Dedifferentiated amniotic fluid mesenchymal stem cell (primary cell): ENCODE measurements at regions not wholly inside any gene's neighbourhood (a gene's known extent, or its start where the extent isn't known, plus 50 kb on each side); places are given as distances from the start of the nearest gene placed in this dataset.

Experiments used
- DNase-seq: peaks from one replicate; pipeline ENCODE4 v3.0.0-alpha.2; 2016; ENCODE audit errors: extremely low spot score

DNA sequence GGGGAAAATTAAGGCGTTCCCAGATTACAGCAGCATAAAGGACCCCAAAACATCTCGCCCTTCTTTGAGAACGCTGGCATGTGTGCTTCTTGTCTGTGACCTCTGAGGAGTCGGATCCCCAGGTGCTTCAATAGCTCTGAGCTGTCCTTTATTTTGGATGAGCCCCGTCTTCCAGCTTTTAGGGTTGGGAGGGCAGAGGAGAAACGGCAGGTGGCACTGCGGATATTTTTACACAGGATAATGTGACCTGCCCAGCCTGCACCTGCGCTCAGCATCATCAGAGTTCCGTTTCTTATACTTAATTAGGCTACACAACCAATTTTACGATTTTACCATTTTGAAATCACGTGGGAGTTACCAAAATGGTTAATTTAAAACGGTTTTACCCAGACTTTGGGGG lies 147.7 kb upstream of the RPS6KA2 start:
- DNase-seq = no peak

DNA sequence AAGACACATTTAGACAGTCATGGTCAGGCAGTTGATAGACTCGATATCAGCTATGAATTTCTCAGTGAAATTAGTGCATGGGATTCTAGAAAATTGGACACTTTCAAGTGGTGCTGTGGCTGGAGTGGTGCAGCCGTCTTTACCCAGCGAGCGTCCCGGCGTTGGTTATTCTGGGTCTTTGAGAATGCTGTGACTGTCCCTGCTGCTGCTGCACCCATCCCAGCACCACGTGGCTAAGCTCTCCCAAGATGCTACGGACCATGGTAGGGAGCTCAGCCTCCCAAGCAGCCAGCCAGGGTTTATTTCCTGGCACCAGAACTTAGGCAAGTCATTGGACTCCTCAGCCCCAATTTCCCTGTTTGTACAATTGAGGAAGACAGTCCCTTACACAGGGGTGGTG lies 147.2 kb upstream of the RPS6KA2 start:
- no peak for DNase-seq

DNA sequence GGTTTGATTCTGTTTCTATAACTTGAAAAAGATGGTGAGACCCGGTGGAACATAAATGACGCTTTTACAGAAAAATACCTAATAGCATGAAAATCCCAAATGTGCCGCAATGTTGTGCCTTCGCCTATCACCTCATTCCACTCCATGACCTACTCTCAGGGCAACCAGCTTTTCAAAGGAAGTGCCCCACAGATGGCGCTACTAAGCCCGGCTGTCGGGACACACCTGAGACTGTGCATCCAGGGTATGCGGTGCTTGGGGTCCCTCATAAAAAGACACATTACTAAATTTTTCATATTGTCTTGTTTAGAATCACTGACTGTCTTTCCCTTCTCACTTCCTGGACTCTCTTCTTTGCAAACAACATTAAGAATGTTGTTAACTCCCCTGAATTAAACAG lies 145.5 kb upstream of the RPS6KA2 start:
- DNase-seq = no peak

DNA sequence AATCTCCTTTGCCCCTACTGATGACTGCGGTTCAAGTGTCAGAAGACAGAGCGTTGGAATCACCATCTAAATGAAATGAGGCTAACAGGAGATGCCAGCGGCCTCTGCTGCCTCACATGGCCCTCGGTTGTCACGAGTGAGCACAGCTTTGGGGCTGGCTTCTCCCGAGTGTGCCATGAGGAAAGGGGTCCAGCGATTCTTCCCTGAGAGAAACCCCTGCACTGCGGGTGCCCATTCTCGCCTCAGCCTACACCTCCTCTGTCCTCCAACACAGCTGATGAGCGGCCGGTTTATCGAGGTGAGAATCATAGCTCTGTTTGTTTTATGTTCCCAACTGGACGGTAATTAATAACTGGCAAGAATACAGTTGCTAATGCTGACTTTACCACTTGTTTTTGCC lies 144.7 kb upstream of the RPS6KA2 start:
- DNase-seq = no peak

DNA sequence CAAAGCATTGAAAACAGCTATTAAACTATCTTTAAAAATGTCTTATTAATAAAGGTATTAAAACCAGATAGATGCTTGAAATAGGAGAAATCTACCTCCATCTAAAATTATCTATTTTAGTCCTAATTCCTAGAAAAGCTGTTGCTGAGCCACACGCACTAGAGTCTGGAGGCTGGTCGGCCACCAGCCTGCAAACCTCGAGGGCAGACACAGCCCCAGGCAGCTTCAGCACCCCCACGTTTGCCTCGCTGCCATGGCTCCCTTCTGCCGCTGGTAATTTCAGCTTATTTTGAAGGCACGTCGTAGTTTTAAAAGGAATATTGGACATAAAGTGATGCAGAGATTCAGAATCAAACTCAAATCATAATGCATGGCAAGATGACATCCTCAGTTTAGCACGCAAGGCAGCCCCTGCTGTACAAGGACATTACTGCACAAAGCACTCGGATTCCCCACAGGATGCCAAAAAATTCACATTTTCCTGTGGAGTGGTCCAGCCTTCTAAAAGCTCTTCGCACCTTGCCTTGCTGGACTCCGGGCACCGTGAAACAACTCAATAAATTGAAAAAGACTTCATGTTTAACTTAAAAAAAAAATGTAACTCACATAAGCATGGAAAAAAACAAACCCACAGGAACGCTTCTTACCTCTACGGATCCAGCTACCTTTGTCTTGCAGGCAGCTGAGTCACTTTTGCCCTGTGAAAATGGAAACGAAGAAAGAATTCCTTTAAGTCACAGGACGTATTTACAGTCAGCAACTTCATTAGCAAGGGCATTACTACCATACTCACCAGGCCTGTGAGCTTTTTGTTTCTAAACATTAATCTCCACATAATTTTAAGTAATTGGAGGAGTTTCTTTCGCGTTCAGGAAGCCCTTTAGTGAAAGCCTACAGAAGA lies 143.4 kb upstream of the RPS6KA2 start:
- DNase-seq = no peak

DNA sequence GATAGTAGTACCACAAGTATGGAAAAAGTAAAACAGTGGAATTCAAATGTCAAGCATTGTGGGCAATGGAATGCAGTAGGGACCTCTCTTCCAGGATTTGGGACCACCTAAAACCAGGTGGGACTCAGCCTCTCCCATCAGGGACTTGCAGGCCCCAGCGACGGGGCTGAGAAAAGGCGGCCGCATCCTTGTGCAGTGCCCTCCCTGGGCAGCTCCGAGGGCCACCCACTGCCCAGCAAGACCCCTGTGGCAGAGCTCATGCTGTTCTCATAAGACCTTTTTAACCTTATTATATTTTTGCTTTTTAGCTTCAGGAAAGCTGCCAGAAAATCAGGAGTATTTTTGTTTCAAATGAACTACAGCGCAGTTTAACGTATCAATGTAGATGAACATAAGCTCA lies 142.6 kb upstream of the RPS6KA2 start:
- DNase-seq = no peak

DNA sequence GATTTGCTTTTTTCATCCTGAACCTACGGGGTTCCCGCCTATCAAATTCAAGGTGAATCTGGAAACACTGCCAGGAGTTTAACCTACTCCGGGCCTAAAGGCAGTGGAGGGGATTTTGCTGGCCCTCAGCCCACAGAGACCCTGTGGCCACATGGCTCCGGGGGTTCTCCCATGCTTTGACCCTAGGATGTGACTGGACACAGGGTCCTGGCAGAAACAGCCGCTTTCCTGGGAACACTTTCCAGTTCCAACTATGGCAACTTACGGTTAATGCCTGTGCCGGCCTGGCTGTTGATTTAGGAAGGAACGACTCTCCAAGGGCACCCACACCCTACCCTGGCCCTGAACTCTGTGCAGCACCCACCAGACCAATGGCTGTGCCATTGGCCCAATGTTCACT lies 141.7 kb upstream of the RPS6KA2 start:
- DNase-seq = no peak

DNA sequence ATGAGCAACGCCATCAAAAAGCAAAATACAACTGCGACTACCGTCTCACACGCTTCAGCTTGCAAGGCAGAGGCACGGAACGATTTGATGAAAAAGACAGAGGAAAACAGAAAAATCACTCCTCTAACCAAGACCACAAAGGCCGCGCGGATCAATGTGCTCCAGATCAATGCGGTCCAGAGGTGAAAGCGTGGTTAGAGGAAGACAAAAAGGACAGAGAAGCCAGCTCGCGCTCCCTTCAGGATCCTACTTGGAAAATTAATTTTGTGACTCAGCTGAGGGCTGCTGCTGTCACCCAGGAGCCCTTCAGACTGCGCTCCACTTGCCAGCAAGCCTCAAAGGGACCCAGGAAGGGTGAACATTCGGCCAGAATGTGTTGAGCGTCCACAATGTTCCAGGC lies 140.2 kb upstream of the RPS6KA2 start:
- DNase-seq = no peak

DNA sequence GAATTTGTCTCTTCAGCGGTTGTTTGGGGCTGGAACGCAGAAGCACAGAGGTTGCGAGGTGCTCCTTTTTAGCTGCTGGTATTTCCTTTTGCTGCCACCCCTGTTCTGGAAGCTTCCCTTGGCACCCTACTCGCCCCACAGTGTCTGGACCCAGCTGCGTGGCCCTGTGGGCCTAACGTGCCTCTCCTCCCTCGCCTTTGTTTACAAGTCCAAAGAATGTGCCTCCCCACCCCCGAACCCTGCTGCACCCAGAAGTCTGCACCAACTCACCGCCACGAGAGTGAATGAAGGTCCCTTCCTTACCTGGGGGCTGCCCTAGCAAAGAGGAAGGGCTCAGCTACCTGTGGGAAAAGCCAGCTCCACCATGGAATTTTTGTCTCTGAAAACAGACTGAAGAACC lies 139.7 kb upstream of the RPS6KA2 start:
- DNase-seq = no peak

DNA sequence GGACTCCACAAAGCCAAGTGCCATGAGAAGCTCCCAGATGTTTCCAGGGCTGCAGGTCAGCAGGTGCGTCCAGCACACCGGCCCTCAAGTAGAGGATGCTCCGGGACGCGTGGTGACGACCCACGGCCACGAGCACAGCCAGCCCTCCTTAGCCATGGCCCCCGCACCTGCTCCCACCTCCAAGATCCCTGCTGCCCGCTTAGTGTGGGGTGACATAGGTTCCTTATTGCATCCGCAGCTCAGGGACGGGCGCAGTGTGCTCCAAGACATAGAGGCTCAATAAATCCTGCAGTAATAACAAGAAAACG lies 138.1 kb upstream of the RPS6KA2 start:
- no peak for DNase-seq

DNA sequence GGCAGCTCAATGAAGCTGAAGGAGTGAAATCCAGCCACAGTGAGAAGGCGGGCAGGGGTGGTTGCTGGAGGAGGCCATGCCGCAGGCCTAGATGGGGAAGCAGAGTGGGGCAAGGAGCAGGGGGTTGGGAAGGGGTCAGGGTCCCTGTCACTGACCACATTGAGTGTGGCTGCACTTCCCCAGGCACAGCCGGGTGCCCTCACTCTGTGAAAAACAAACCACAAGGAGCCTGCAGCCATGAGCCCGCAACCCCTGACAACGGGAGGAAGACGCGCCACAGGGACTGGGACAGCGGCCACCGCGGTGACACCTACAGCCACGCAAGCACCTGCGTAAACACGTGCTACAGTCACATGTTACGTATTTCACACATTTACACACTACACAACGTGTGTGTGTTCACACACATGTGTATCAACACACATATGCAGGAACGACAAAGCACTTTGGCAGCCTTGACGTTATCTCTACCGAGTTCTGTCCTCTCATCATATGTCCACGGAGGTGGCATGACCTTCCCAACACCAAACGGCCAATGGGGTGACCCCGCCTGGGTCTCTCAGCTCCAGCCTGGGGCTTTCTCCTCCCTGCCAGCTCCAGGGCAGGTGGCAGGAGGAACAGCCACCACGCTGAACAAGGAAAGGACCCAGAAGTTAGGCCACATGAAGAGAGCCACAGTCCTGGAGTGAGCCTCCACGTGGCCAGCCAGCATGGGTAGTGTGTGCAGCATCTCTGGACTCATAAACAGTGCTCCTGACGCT lies 137.6 kb upstream of the RPS6KA2 start:
- DNase-seq = no peak

DNA sequence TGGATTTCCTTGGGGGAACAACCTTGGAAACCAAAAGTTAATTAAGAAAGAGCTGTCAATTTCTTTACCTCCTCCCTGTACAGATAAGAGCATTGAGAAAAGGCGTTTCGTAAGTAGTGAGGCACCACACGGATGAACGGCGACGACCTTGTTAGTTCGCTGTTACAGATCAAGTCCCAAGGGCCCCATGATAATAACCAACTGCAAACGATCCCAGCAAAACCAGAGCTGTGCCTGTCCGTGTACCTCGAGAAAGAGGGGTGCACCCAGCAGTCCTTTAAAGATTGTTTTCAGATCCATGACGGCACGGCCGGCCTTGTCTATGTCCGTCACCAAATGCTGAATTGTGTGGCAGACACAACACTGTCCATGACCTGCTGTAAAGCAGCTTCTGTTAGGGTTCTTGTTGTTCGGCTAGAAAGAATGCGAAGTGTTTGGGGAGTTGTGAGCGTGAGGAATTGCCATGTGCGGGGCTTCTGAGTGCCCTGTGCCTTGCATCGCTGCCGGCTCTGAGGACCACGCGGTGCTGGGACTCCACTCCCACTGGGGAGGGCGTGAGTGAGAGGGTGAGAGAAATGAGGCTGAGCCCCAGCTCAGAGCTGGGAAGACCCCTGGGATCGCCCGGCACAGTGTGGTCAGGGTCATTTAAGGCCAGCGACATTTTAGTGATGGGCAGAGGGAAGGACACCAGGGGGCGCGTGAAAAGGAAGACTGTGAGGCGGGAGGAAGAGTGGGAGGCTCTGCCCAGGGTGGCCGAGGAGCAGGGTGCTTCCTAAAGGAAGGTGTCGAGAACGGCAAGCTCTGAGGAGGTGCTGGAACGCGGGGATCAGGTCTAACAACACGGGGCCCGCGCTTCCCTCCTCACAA lies 136.8 kb upstream of the RPS6KA2 start:
- no peak for DNase-seq

DNA sequence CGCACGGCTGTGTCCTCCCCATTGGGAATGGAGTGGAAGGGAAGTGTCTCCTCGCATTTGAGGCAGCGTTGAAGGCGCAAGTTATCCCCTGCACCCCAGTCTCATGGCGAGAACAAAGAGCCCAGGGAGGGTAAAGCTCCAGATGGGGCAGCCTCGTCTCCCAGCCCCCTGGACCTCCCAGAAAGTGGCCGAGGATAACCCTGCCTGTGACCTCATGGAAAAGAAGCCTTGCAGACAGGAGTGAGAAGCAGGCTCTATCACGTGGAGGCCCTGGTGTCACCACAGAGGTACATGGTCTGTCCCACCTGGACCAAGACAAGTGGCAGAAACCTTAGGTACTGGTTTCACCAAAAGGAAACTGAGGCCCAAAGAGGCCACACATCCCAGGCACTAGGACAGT lies 134.8 kb upstream of the RPS6KA2 start:
- DNase-seq = no peak

DNA sequence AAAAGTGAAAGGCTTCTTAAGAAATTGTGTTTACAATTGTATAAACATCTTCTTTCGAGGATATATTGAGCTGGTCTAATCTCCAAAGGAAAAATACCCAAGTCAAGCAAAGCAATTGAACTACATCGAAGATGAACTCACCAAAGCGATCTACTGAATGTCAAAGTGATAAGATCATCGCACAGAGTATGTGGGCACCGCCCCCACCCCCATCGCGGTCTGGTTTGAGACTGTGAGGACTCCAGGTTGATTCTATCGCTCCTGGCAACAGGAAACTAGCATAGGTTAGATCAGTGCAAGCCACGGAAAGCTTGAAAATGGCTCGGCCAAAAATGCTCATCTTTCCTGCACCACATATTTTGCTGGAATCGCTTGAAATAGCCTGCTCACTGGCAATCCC lies 133.2 kb upstream of the RPS6KA2 start:
- DNase-seq = no peak

DNA sequence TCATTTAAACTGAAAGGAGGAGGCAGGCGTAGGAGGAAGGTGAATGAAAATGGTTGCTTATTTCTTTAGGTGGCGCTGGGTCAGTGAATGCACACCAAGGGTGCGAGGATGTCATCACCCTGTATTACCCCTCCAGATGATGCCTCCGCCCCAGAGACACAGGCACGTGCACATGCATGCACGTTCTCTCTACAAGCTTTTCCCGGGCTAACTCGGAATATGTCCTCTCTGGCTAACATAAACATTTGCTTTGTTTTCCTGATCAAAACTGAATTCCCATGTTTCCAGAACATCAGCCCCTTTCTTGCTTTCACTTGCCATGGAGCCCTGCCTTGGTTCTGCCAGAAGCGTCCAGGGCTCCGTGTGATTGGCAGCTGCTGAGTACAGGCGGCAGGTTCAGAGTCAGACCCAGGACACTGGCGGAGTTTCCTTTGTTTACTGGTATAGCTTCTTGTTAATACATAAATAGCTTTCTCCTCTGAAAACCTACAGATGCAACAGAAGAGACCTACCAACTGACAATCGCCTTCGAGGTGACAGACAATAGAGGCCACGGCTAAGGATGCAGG lies 131.2 kb upstream of the RPS6KA2 start:
- no peak for DNase-seq

DNA sequence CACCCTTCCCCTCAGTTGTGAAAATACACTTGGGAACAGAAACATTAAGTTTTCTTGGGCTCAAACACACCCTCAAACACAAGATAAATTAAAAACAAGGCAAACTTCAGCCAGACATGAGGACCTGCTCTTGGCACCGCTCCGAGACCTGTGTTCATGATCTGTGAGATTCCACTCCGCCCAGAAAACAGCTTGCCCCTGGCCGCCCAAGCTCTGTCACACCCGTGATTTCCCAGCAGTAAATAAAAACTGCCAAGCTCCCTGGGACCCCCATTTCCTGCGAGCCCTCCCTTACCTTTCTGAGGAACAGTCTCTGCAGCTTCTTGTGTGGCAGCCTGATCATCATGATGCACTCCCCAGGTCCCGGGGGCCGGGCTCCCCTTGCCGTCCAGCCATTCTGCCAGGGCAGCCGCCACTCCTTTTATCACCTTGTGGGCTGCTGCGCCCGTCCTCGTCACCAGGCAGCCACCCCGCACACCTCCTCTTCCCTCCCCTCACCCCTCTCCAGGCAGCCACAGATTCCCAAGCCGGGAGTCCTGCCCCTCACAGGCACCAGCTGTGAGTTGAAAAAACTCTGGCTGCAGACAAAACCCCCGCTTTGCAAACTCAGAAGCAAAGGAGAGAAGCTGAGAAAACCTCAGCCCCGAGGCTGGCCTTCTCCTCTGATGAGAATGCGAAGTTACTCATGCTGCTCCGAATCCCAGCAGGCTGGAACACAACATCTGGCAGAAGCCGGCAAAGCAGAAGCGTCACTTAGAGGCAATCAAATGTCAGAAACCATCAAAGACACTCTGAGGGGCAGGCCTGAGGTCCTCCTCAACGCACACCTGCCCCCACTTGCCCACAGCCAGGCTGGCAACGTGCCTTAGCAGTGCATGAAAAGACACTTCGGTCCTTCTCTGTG lies 130.4 kb upstream of the RPS6KA2 start:
- DNase-seq = no peak

DNA sequence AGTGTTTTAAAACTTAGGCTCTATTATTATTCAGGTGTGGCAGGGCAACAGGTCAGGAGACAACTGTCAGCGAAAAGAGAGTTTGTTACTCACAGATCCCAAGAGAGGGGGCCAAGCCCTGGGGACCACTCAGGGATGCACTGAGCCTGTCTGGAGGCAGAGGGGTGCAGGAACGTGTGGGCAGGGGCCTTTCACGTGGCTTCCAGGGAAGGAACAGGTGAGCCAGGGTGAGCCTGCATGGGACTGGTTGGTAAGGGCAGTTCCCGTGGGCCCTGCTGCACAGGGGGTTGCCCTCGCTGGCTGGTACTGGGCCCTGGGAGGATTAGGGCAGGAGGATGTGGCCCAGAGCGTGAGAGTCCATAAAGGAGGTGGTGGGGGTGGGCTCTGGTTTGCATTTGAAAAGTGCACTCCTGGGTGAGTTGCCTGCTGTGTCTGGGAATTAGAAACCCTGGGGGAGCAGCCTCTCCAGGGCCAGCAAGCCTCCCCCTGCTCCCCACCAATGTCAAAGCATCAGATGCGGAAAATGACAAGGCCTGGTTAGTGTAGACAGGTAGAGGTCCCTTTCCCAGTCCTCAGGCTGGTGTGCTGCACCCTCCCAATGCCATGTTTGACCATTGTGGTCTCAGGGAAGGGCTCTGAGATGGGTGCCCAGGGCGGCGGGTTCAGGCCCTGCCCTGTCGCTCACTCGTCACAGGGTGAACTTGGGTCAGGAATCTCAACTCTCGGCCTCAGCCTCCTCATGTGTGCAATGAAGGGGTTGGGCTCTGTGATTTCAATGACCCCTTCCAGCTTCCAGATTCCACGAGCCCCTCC lies 127.4 kb upstream of the RPS6KA2 start:
- no peak for DNase-seq

DNA sequence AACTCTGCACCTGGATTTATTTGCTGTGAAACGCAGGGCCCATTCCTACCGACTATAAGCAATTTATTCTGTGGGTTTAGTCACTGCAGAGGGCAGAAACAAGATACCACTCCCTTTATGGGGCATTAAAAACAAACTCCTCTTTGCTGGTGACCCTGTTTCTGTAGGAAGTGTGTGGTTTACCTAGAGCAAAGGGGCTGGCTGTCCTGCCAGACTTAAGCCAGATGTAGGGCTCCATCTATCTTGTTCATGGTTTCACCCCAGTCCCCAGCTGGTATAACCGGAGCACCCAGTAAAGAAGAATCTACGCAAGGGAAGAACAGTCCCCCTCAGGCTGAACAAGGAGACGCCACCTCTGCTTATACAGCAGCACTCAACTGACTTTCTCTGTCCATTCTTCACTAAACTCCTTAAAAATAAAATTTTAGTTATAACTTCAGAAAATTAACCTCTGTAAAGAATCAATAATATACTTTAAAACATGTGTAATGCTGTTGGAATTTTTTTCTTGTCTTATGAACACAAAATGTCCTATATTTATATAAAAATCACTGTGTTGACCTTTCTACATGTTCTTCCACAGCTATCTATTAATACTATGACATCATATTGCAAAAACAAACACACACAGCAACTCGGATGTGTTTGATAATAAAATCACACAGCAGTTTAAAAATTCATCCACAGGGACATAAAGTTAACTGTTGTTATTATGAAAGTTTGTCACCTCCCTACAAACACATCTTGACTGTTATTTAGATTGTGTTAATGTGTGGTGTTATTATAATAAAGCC lies 126.1 kb upstream of the RPS6KA2 start:
- no peak for DNase-seq

DNA sequence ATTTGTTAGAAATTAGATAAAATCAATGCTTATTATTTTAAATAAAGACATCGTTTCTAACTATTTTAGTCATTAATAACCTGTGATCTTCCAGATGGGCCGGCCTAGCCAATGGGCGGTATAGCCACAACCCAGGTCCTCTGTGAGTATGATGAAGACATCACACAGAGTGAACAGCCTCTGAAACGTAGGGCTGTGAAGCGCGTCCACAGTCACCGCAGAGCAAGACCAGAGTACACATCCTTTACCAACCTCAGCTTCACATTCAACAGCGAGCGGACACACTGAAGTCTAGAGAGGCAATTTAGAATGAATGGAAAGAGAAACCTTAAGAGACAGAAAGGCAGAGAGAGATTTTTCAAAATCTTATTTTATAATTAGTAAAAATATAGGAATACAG lies 125.0 kb upstream of the RPS6KA2 start:
- no peak for DNase-seq
